Iris pigment epithelial cell (primary cell): ENCODE measurements at regions not wholly inside any gene's neighbourhood (a gene's known extent, or its start where the extent isn't known, plus 50 kb on each side); places are given as distances from the start of the nearest gene placed in this dataset.

Experiments used
- DNase-seq: peaks from one replicate; pipeline ENCODE4 v3.0.0-alpha.2; 2011; ENCODE audit warnings: low read depth

DNA sequence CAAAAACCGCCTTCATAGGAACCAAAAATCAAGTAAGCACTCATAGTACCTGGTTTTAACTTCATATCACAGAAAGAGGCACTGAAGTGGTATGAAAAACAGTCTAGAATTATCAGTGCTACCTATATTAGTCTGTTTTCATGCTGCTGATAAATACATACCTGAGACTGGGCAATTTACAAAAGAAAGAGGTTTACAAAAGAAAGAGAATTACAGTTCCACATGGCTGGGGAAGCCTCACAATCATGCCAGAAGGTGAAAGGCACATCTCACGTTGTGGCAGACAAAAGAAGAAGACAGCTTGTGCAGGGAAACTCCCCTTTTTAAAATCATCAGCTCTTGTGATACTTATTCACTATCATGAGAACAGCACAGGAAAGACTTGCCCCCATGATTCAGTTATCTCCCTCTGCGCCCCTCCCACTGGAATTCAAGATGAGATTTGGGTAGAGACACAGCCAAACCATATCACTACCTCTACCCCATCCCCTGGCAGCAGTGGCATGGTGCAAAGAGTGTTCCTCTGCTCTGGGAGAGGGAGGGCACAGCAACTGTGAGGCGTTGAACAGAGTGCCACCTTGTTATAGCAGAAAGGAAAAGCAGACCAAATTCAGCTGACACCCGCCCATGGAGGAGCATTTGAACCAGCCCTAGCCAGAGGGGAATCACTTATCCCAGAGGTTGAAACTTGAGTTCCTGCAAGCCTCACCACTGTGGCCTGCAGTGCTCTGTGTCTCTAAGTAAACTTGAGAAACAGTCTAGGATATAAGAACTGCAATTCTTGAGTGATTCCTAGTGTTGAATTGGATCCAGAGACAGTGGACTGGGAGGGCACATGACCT lies 61.9 kb upstream of the PTPRZ1 start:
- no peak for DNase-seq

DNA sequence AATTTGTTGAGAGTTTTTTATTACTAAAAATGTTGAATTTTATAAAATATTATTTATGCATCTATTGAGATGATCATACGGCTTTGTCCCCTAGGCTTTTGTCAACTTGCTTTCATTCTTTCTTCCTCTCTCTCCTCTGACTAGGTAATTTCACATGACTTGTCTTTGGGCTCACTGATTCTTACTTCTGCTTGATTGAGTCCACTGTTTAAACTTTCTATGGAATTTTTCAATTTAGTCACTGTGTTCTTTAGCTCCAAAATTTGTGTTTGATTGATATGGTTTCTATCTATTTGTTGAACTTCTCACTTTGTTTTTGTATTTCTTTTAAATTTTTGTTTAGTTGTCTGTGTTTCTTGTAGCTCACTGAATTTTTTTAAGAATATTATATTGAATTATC lies 65.9 kb upstream of the PTPRZ1 start:
- no peak for DNase-seq

DNA sequence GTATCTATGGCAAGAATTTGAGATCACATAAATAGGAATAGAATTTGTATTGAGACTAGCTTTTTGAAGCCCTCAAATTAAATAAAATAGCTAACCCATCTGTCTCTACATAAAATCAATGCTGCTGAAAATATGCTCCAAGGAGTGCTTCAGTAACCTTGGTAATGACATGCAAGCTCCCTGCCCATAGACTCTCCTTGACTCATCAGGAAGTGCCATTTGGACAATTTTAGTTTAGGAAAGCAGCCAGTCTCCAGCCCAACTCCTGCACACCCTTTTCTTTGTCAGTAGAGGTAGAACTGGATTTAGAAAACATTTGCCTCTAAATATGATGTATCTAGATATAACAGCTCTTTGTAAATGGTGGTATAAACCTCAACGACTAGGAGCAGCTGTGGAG lies 69.9 kb upstream of the PTPRZ1 start:
- DNase-seq = no peak

DNA sequence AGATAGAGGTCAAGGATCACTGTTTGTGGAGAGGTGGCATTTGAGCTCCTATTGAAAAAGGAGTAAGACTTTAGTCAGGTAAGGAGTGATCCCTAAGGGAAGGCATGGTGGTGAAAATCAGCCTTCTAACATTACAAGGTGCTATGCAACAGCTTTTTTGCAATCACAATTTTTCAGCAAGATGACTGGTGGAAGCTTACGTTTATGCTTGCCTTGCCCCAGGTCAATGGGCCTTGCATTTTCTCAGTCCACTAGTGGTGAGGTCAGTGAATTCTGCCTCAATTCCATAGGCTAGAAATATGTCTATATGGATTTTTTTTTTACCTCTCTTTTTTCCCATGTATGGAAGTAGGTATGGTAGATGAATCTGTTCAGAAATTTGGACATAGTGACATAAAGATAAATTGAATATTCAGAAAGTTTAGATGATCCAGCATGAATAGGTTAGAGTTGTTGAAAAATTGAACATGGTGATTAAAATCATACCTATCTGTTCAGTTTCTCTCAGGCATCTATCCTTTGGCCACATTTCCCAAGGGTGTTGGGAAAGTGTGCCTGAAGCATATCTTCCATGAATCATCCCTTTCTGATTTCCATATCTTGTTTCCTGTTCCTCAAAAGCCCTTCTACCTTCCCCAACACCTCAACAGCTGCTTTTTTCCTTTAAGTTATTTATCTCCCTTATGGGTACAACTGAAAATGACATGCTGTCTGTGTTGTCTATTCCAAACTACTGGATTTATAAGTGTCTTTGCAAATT lies 71.9 kb upstream of the PTPRZ1 start:
- DNase-seq = no peak

DNA sequence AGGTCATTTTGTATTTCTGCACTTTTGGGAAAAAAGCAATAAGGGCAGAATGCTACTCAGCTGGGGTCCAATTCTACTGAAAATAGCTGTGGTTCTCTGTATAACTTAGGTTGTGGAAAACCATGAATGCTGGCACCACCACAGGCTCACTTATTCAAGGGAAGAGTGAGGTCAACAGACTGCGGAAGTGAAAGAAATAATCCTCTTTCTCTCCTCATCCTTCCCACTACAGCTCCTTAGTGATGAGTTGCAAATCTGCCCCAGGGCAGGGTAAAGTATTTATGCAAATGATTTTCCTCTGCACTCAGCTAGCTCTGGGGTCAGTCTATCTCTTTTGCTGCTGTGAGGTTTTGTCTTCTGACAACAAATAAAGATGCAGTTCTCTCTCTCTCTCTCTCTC lies 74.1 kb upstream of the PTPRZ1 start:
- DNase-seq = no peak

DNA sequence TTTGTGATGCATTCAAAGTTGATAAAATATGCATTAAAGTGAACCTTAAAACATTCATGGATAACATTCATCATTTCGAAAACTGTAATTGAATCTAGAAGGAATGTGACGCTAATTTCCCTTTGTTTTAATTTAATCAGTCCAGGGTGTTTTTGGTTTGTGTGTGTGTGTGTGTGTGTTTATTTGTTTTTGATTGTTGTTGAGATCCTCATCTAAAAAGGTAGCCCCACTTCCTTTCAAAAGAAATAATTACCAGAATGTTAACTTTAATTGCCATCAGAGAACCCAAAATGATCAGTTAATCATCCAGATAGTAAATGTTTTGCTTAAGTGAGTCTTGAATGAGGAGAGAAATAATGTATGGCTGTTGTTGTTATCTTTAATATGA lies 74.5 kb upstream of the PTPRZ1 start:
- DNase-seq = no peak

DNA sequence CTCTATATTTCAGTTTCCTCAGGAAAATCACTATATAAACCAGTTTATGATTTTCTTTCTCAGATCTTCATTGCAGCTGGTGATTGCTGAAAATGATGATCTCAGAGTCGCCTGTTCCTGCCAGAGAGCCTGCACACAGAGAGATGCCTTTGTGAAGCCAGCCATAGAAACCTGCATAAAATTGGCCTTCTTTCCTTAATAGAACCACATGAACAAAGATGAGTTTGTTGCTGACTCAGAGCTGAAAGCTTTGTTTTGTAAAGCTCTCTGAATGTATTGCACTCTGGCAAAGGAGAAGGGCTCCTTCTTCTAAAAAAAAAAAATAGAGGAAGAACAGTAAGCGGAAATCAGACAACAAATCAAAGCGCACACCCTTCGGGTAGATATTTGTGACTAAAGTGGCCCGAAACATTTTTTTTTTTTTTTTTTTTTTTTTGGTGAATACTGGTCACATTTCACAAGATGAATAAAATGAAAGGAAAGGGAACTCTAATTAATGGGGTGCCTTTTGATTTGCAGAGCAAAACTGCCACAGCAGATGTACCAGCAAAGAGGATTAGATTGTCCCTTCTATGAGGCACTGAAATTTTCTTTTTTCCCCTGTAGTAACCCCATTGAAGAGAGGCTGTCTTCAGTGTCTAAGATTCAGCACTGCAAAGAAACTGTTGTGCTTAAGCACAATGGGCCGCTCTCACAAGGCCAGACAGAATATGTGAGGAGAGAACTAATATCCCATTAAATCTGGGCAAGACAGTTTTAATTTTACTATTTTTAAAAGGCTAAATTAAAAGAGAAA lies 75.1 kb upstream of the PTPRZ1 start:
- no peak for DNase-seq

DNA sequence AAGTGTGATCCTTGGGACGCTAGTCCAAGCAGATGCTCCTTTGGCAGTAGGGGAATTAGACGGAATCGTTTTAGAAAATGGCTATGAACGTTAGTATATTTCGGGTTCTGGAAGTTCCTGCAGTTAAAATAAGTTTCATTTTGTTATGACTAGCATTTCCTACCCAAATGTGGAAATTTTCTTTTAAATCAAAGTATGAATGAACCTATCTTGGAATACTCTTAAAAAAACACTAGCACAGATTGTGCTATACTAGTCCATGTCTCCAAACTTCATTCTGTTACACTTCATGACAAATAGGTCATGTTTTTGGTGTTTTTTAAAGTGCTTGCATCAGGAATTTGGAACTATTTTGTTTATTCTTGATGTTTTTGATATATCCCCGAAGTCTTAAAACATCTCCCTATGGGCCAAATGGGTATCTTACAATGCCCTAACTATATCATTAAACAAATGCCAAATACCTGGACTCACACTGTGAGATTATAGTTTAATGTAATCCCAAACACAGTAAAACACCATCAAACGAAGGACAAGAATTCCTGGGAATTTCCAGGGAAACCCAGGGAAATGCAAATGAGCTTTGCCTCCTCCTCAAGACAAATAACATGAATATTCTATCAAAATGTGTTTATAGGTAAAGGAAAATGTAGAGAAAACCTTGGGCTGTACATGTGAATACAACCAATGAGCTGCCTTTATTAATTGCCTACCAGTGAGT lies 75.9 kb upstream of the PTPRZ1 start:
- DNase-seq = no peak

DNA sequence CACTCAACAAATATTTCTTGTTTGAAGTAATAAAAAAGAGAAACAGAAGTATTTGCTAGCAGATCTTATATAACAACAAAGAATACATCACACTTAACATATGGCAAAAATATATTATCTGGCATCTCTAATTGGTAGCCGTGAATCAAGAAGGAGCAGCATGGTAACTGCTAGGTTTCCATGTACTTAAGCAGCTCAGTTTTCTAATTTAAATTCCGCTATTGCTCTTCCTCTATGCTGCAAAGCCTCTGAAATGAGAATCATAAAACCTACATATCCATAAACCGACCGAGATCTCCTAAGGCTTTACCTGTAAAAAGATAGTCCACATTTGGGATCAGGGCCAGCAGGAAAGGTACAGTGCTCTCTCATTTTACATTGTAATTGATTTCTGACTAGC lies 76.6 kb upstream of the PTPRZ1 start:
- no peak for DNase-seq

DNA sequence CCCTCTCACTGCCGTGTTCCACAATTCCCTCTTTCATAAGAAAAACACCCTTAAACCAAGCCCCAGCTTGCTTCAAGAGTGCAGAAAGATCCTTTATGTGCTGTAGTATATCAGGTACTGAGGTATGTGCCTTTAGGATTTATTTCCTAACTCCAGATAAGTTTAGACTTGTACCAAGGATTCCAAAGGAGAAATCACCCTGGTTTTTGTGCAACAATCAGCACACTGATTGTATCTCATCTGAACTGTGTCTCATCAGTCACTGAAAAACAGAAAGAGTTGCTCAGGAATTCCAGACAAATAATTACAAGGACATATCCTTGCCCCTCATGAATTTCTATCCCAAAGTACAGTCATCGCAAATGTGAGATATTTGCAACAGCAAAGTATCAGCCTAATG lies 77.2 kb upstream of the PTPRZ1 start:
- DNase-seq = no peak

DNA sequence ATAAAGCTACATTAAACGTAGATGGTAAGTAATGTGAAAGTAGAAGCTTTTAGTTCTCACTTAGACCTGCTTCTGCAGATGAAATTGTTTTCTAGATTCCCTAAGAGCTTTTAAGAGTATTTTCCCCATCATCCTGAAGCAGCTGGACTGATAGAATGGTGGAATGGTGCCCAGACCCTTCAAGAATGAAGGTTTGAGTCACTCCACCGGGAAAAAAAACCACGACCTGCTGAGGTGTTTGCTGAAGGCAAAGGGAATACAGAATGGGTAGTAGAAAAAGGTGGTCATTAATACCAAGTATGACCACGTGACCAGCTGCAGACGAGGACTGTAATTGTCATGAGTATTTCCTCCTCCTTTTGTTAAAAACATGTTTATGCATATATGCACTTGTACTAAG lies 79.2 kb upstream of the PTPRZ1 start:
- no peak for DNase-seq

DNA sequence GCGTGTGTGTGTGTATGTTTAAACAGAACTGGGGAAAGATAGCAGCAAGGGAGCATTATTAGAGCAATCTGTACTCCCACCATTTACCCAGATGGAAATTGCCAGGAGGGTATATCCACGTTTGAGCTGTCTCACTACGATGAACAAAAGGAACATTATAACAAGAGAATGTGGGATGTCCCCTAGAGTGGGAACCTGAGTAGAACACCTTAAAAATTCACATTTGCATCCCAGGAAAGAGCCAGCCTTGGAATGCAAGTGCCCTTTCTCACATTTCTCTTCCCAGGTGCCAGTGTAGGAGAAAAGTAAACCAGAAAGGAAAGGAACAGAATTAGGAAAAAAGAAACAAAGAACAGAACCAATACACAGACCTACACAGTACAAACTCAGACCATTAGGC lies 95.3 kb upstream of the PTPRZ1 start:
- no peak for DNase-seq

DNA sequence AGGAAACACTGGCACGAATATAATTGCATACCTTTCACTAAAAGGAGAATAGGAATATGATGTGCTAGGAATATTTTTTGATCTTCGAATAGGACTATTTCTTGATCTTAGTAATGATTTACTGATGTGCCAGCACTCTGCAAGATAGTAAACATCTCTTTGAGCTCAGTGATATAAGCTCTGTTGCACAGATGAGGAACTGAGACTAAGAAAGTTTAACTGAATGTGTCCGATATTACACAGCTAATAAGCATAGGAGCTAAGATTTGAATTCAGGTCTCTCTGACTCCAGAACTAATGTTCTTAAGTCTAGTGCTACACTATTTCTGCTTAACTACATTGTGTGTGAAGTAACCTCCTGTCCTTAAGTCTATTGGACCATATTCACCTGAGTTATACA lies 98.4 kb upstream of the PTPRZ1 start:
- DNase-seq = no peak

DNA sequence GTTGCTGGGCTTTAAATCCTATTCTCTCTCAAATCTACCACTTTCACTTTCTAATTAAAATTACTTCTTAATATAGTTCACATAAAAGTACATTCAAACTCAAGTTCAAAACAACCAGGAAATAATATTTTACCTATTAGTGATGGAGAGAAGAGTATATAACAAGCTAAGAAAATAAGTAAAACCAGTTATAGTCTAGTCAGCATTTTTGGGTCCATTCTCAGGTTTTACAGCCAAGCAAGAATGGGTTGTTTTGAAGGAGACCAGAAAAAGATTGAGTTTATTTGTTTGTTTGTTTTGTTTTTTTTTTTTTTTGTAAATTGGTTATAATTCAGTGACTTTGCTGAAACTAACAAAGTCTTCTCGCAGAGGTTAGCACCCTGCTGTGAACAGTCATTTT lies 106.3 kb upstream of the PTPRZ1 start:
- DNase-seq = no peak

DNA sequence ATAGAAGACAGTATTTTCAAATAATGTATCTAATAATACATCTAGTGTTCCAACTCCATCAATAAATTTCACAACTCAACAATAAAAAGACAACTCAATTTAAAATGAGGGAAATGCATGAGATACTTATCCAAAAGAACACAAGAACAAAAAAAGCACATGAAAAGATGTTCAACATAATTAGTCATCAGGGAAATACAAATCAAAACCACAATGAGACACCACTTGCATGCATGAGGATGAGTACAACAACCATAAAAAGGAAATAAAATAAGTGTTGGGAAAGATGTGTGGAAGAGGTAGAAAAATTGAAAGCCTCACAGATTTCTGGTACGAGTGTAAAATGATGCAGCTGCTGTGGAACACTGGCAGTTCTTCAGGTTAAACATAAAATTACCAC lies 111.6 kb upstream of the PTPRZ1 start:
- DNase-seq = no peak

DNA sequence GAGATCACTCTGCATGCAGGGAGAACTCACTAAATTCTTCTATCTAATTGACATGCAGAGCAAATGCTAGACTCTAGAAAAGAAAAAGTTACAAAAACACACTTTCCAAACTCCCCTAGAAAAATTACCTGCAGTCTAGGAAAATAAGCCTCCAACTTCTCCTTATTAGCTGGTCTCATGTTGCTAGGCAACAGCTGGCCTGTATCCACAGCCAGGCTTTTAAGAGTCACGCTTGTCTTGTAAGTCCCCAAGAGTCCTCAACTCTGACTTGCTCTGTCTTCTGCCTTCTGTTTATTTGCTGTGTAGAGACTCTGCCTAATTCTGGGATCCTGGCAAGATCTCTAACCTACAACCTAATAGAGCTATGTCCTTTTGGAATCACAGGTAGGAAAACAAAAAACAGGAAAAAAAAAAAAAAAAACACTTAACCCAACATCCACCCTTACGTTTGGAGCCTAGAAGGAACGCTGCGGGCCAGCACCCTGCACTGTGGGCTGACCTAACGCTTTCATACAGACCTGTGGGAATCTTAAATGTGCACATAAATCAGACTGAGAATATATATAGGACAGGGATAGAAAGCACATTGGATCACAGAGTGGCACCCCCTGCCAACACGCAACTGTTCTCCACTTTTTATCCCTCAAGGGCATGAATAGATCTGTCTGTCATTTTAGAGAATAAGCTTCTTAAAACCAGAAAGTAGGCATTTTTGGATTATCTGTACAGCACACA lies 117.0 kb upstream of the PTPRZ1 start:
- DNase-seq = no peak

DNA sequence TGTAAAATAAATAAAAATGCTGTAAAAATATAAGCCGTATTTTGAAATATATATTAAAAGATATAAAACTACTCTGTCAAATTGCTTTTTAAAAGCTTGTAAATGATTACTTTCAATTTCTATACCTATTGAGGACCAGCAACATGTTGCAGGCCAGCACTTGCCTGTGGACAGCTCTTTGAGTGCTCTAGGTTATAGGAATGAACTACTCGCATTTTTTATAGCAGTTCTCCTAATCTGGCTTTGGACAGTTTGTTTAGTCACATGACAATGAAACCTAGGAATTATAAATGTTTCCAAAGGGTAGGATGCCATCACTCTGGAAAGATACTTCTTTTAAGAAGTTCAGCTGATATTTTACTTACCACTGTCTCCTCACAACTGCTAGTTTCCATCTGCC lies 117.7 kb upstream of the PTPRZ1 start:
- peak; percentile 2 for DNase-seq

DNA sequence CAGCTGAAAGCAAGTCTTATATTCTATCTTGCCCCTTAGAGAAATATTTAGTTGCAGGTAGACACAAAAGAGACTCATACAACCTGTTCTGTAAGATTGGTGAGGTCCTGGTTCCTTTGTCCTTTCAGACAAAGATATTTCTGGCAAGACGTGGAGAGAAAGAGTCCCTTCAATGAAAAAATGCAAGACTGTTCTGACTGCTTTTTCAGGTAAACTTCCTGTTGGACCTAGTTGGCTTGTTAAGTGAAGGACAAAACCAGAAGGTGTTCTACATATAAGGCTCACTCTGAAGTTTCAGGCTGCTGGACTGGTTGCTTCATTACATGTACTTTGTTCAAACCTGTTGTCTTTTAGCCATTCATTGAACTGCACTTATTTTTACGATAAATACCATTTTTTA lies 119.0 kb upstream of the PTPRZ1 start:
- DNase-seq = no peak

DNA sequence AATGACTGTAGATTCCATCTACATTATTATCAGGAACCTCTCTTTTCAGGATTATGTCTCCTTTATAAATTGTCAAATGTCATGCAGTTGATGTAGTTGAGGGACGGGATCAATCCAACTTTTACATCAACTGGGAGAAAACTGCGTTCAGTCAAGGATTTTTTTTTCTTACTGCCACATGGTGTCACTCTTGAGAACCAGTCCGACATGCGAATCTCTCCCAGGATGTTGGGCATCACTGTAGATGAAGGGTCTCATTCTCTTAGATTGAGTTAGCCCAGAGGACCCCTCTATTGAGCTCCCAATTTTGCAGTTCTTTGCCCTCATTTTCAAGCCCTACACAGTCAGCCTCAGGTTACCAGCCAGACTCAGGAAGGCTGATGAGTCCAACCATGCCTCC lies 120.3 kb upstream of the PTPRZ1 start:
- peak; percentile 11 for DNase-seq

DNA sequence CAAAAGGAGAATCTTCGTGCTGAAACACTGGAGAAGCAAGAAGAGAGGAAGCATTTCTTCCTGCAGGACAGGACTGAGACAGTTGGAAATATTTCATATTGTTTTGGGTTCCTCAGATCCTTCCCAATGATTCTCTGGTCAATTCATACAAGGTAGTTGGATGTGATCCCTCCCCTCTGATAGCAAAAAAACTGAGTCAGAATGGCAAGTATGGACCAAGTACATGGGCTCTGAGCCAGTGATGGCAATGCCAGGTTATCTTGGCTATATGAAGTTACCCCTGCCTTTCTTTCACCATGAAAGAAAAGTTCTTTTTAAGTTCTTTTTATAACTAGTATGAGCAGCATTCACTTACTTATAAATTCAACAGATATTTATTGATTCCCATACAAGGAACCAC lies 124.4 kb upstream of the PTPRZ1 start:
- no peak for DNase-seq

DNA sequence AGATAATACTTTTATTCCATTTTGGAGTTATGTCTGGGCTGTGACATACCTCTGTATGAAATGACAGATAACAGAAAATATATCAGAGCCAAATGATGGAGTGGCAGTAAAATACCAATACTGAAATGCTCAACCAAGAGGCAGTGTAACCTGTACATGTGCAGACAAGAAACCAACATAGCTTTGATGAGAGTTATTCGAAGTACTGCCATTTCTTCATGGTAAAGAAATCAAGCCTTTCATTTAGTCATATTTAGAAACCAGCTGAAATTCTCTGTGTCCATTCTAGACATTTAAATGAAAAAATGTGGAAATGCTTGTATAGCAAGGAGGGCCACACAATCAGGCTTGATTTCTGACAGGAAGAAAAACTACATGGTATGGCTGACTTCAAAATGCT lies 127.1 kb upstream of the PTPRZ1 start:
- DNase-seq = no peak

DNA sequence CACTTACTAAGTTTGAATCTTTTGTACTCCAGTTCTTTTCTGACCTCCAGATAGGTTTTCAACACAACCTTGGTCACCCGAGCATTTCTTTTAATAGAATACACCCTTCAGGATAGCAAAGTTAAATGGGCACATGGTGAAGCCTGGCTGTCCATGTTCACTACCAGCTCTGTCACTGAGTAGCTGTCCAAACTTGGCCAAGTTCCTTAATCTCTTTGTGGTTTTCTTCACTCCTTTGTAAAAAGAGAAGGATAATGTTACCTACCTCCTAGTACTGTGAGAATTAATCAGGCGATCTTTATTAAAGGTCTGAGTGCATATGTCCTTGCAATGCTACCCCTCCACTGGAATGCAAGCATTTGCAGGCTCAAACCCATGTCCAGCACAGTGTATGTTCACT lies 128.1 kb upstream of the PTPRZ1 start:
- no peak for DNase-seq
